HG03469 (cell line): ENCODE measurements at regions not wholly inside any gene's neighbourhood (a gene's known extent, or its start where the extent isn't known, plus 50 kb on each side); places are given as distances from the start of the nearest gene placed in this dataset.
"Not testable (repeated sequence)": the region's sequence is repeated elsewhere in the genome, so short reads cannot be mapped to it uniquely, and the experiment has no call there.

ENCODE experiments used
- ATAC-seq: cut with Tn5 transposase; IDR thresholded peaks from one replicate; pipeline ENCODE4 v1.9.1; 2021; ENCODE audit warnings: mild to moderate bottlenecking, moderate library complexity, moderate number of reproducible peaks; ENCODE audit not compliant: unreplicated experiment

- no peak for ATAC-seq
Observed at GRCh38 chr6:74448850-74449249, 752.8 kb downstream of the CD109 start.

- peak; percentile 74 for ATAC-seq
Observed at GRCh38 chr6:74447013-74447412, 751.0 kb downstream of the CD109 start.

- ATAC-seq: no peak
Observed at GRCh38 chr6:74439123-74439811, 743.3 kb downstream of the CD109 start.

- not testable (repeated sequence) for ATAC-seq
Observed at GRCh38 chr6:74438395-74438794, 742.4 kb downstream of the CD109 start.

- ATAC-seq: no peak
Observed at GRCh38 chr6:74434171-74434570, 738.2 kb downstream of the CD109 start.

GRCh38 chr6:74431873-74432580 lies 736.0 kb downstream of the CD109 start:
- no peak for ATAC-seq

- ATAC-seq: no peak
Observed at GRCh38 chr6:74420221-74420620, 724.2 kb downstream of the CD109 start.

GRCh38 chr6:74415056-74415455 lies 719.1 kb downstream of the CD109 start:
- no peak for ATAC-seq

- no peak for ATAC-seq
Observed at GRCh38 chr6:74410630-74411029, 714.6 kb downstream of the CD109 start.

GRCh38 chr6:74409447-74409846 lies 713.4 kb downstream of the CD109 start:
- ATAC-seq: peak; percentile 62

GRCh38 chr6:74408844-74409243 lies 712.8 kb downstream of the CD109 start:
- no peak for ATAC-seq

- no peak for ATAC-seq
Observed at GRCh38 chr6:74404366-74404765, 708.4 kb downstream of the CD109 start.

GRCh38 chr6:74402781-74403180 lies 706.8 kb downstream of the CD109 start:
- no peak for ATAC-seq

- ATAC-seq: not testable (repeated sequence)
Observed at GRCh38 chr6:74378437-74378836, 682.4 kb downstream of the CD109 start.

GRCh38 chr6:74369556-74369993 lies 673.6 kb downstream of the CD109 start:
- no peak for ATAC-seq

- no peak for ATAC-seq
Observed at GRCh38 chr6:74368746-74369145, 672.7 kb downstream of the CD109 start.

- no peak for ATAC-seq
Observed at GRCh38 chr6:74366634-74367033, 670.6 kb downstream of the CD109 start.

- no peak for ATAC-seq
Observed at GRCh38 chr6:74362391-74362790, 666.4 kb downstream of the CD109 start.

GRCh38 chr6:74357321-74357720 lies 661.3 kb downstream of the CD109 start:
- ATAC-seq: no peak

GRCh38 chr6:74356391-74356790 lies 660.4 kb downstream of the CD109 start:
- ATAC-seq: no peak

GRCh38 chr6:74346936-74347535 lies 651.0 kb downstream of the CD109 start:
- ATAC-seq: no peak

- ATAC-seq: no peak
Observed at GRCh38 chr6:74343804-74344203, 647.8 kb downstream of the CD109 start.
